Esophagus squamous epithelium (tissue), 4 donors: ENCODE measurements at regions not wholly inside any gene's neighbourhood (a gene's known extent, or its start where the extent isn't known, plus 50 kb on each side); places are given as distances from the start of the nearest gene placed in this dataset.

Source experiments
- CTCF ChIP-seq, 6 experiments: fragments of 450-650 bp in 4 of 6; fragments of 200-600 bp in 2 of 6; sonication (generic) in 2 of 6; IDR thresholded peaks; one replicate each; pipeline ENCODE4 v1.5.1; 2016 to 2019; ENCODE audit warnings: antibody characterized with exemption in 6 of 6, mild to moderate bottlenecking in 4 of 6, moderate library complexity in 4 of 6
- POLR2A ChIP-seq, 4 donors: fragments of 450-650 bp; IDR thresholded peaks; one replicate each; pipeline ENCODE4 v1.6.1; 2017; ENCODE audit warnings: antibody characterized with exemption in 4 of 4, mild to moderate bottlenecking in 4 of 4, moderate library complexity in 3 of 4

DNA sequence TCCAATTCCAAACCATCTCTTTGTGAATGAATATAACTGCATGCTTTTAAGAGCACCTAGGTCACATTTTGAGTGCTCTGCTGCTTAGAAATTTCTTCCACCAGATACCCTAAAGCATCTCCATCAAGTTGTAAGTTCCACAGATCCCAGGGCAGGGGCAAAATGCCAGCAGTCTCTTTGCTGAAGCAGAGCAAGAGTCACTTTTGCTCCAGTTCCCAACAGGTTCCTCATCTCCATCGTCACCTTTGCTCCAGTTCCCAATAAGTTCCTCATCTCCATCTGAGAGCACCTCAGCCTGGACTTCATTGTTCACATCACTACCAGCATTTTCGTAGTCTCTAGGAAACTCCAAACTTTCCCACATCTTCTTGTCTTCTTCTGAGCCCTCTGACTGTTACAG lies 116.7 kb upstream of the ALKAL2 start:
- no peak for TF ChIP-seq CTCF (IDR thresholded peaks at IDR 0.05)
- no peak for TF ChIP-seq POLR2A (IDR thresholded peaks at IDR 0.05)
